ENCODE measurements at regions not wholly inside any gene's neighbourhood (a gene's known extent, or its start where the extent isn't known, plus 50 kb on each side); places are given as distances from the start of the nearest gene placed in this dataset.
"Not testable (repeated sequence)": the region's sequence is repeated elsewhere in the genome, so short reads cannot be mapped to it uniquely, and the experiment has no call there.

DNA sequence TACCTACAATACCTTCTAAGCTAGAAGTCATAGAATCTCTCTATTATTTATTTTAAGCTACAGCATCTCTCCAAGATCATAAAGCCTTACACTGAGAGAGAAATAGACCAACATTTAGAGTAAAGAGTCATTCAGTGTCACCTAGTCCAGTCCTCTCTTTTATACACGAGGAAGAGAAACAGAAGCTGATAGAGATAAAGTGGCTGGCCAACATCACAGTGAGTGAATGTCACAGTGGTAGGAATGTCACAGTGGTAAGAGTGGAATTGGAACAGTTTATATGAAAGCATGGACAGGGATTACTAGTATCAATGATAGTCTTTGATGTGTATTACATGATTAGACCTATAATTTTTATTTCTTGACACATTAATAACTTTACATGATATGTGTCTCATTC is 307.8 kb upstream of the NBPF12 start:
- DNase-seq, result not testable (repeated sequence)

DNA sequence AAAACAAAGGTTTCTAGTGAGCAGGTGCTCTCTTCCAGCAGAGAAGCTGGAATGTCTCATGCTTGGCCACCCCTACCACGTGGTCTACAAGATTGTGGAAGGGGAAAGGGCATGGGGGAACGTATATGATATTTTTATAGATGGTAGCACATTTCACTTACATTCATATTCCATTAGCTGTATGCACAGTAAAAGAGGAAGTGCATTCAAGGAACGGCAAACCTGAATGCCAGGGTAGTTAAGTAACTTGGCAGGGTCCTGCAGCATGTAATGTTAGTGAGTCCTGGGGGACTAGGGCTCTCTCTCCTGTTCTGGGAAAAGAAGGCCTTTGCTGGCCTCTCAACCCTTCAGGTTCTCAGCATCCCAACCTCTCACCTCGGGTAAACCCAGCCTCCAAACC is 319.5 kb upstream of the NBPF12 start:
- not testable (repeated sequence) for DNase-seq

DNA sequence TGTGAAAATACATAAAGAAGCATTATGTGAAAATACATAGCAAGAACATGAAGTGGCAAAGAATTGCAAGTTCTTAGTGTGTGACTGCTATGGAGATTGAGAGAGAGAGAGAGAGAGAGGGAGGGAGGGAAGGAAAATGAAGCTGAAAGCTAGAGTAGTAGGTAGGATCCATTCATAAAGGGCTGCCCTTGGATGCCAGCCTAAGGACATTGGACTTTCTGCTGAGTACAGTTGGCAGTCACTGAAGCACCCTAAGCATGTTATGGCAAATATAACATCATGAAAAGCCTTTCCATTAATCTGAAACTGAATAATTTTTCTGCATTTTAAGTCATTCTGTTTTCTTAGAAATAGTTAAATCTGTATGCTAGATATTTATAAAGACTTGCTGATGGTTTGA is 333.4 kb upstream of the NBPF12 start:
- DNase-seq, result not testable (repeated sequence)

DNA sequence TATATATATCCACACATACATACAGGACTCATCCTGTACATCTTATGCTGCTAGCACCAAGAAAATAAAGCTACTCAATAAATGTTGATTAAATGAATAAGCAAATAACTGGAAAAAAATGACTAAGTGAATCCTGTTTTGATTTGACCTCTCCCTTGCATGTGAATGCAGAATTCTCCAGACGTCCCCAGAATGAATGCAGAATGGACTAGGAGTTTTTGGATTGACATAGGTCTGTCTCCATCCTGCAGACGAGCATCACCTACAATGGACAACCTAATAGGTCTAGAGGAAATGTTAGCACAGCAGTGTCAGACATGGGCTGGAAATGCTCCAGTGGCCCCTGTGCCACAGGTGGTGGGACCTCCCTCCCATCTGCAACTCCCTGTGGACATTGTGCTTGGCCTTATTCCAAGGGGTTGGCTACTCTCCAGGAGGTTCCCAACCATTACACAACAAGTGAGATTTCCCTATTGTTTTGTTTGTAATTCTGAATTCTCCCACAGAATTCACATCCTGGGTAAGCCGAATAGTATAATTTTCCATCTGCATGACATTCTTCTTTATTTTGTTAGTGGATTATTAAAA is 337.3 kb upstream of the NBPF12 start:
- not testable (repeated sequence) for DNase-seq

DNA sequence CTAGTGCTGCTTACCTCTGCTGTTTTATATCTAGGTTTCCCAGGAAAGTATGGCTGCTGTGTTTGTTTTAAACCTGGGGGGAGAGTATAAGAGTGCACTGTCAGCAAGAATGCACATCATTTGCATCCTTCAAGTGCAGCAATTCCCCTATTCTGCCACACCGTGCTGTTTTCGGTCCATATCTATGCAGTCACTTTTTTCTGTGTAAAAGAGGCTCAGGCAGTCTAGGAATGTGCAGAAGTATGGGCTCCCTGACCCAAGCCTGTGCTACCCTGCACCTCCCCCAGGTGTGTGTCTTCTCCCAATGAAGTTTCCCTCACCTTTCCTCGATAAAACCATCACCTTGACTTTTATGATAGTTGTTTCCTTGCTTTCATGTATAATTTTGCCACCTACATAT is 338.2 kb upstream of the NBPF12 start:
- not testable (repeated sequence) for DNase-seq

DNA sequence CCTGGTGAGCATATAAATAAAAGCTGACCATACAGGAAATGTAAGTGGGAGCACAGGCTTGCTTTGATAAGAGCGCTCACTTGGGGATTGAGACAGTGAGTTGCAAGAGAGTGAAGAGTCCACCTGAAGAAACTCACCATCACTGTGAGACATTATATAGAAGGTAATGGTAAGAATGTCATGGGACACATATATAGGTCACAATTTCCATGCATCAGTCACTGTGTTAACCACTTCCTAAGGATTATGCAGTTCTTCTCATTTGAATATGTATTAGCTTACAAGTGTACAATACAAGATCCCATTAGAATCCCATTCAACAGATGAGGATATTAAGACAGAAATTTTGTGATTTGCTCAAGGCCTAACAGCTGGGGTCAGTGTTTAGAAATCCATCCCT is 352.4 kb upstream of the NOTCH2NLA start:
- DNase-seq, result not testable (repeated sequence)

DNA sequence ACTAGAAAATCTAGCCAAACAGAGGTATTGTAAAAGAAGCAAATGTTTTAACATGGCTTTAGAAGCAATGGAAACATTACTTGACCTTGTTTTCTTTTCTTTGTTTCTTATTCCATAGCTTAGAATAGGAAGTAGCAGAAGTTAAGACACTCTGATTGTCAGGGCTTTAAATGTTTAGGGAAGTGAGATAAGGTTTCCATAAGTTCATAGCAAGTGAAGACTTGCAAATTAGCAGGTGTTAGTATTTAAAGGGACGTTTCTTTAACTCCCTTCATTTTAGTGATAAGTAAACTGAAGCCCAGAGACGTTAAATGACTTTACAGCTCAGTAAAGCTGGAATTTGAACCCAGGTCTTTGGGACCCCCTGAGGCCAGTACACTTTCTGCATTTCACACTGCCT is 338.7 kb upstream of the NOTCH2NLA start:
- not testable (repeated sequence) for DNase-seq

DNA sequence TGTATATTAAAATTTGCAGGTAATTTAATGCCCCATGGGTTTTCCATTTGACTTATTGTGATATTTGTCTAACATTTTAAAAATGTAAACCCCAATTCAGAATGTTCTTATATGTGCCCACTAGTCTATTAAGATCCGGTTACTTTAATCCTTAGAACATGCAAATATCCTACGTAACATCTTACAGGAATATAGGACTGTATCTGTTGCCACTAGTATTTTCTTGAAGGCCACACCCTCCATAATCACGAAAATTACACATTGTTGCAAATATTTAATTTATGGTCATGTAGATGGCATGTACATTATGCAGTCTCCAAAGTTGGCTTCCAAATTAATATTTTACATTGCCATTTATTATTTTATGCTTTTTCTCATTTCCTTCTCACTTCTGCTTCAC is 329.2 kb upstream of the NOTCH2NLA start:
- DNase-seq, result not testable (repeated sequence)

DNA sequence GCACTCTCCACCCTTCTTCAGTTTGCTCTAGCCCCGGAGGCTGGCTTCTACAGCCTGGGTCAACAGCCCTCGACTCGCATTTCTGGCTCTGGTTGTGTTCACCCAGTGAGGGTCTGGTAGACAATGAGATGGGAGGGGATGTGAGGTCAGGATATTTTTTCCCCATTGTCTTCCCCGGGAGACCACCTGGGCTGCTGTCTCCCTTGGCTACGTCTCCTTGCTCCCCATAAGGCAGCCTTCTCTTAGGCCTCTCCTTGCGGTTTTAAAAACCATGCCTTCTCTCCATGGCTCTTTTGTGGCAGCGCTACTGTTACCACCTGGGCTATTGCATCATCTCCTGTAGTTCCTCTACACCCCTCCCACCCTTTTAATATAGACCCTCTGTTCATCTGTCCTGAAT is 327.6 kb upstream of the NOTCH2NLA start:
- not testable (repeated sequence) for DNase-seq

DNA sequence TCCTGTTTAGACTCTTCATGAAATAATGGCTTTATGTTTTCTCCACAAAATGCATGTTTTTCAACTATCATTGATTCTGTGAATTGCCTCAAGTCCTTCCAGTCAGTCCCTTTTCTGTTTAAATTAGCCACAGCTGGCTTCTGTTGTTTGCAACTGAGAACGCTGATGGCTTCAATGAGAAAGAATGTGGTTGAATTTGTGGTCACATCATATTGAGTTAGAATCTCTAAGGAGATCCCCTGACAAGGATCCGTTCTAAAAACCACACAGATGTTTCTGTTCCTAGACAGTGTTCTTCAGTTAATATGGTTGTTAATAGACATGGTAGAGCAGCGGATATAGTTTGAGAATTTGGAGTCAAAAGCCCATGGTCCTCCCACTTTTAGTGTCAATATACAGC is 323.6 kb upstream of the NOTCH2NLA start:
- not testable (repeated sequence) for DNase-seq

DNA sequence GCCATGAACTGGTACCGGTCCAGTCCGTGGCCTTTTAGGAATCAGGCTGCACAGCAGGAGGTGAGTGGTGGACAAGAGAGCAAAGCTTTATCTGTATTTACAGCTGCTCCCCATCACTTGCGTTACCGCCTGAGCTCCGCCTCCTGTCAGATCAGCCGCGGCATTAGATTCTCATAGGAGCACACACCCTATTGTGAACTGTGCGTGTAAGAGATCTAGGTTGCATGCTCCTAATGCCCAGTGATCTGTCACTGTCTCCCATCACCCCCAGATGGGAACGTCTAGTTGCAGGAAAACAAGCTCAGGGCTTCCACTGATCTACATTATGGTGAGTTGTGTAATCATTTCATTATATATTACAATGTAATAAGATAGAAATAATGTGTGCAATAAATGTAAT is 319.9 kb upstream of the NOTCH2NLA start:
- not testable (repeated sequence) for DNase-seq

DNA sequence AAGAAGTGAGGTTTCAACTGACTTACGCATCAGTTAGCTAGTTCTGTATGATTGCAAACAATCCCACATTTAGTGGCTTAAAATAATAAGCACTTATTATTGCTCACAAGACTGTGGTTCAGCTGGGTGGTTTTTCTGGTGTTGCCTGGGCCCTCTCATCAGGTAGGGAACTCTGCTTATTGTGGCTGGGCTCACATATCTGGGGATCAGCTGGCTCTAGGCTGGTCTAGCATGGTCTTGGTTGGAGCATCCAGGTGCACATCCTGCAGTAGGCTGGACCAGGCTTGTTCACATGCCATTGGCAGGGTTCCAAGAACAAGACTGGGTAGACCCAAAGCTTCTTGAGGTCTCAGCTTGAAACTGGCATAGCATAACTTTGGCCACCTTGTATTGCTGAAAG is 317.4 kb upstream of the NOTCH2NLA start:
- DNase-seq, result not testable (repeated sequence)

DNA sequence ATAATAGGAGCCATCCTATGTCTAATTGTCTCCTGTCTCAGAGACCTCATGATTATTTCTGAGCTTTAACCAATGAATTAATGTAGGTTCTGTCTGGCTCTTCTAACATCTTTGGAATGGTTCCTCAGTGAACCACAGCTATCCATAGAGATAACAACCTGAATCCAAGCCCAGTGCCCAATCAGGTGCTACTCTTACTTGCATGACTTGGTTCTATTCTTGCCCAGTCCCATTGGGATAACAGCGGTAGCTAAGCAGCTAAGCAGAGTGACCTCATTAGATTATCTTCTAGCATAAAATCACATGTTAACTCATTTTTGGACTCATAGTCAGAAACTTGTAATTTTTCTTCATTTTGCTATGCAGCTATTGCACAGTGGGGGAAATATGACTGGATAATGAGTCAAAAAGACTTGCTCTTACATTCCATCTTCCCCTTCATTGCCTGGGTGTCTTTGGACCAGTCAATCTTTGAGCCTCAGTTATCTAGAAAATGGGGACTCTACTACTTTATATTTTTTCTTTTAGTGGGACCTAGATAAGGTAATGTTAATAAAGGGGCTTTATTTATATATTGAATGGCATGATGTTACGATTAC is 309.1 kb upstream of the NOTCH2NLA start:
- not testable (repeated sequence) for DNase-seq

DNA sequence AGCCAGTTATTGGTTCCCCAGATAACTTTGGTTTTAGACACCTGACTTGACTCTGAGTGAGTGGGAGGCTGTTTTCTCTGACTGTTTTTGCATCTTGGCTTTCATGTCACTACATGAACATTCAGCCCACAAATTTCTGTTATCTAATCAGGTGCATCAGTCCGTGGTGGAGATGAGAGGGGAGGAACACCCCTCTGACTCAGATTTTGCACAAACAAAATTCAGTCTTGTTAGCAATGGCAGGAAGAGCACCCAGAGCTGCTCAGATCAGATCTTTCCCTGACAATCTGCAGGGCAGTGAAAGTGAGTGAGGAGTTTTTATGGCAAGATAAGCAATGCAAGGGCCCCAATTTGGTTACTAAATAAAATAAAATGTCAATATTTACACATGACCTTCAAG is 307.2 kb upstream of the NOTCH2NLA start:
- not testable (repeated sequence) for DNase-seq

DNA sequence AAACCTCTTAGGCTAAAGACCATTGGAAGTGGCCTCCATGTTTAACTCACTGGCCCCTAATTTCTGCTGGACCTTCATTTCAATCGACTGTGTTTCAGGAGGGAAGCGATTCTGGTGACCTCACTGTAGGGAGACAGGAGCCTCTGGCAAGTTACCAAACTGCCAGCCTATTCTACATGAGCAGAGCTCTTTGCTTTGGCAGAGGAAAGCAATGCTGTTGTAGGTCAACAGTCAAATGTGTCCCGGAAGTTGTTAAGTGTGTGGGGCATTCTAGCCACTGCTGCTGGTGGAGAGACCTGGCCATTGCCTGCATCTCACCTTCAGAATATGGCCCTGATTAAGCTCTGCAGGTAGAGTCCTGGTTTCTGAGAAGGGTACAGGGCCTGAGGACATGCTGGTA is 306.8 kb upstream of the NOTCH2NLA start:
- DNase-seq, result not testable (repeated sequence)

DNA sequence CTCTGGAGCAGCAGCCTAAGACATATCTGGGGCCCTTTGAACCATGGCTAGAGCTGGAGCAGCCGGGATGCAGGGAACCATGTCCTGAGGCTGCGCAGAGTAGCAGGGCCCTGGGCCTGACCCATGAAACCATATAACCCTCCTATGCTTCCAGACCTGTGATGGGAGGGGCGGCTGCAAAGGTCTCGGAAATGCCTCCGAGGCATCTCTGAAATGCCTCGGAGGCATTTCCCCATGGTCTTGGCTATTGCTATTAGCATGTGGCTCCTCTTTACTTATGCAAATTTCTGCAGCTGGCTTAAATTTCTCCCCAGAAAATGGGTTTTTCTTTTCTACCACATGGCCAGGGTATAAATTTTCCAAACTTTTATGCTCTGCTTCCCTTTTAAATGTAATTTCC is 302.1 kb upstream of the NOTCH2NLA start:
- DNase-seq, result not testable (repeated sequence)

DNA sequence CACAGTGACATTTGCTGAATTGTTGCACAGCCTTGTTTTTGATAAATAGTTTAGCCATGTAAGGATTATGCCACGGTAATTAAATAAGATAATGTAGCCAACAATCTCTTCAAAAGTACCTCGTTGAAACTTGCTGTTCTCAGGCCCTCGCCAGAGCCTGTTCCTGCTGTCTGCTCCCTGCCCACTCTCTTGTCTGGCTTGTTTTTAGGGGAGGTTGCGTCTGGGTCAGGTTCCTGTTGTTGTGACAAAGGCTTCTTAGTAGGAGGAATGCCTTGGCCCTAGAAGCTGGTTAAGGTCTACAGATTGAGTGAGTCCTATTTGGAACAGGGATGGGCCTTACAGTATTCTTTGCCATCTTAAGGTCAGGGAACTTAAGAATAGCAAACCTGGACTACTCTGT is 294.0 kb upstream of the NOTCH2NLA start:
- not testable (repeated sequence) for DNase-seq

DNA sequence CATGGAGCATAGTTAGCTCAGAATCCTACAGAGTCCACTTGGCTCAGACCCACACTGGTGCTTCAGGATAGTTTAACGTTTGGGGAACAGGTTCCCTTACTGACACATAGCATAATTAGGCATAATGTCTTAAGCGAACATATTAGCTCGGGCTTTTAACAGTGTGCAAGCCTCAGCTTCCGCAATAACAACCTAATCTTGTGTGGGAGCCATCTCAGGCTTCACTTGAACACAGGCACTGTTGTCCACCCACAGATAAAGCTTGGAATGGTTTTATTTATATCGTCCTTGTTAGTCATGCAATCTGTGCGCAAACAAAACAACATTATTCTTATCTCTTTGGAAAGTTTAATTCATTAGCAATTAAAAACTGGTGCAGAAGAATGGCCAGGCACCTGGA is 293.5 kb upstream of the NOTCH2NLA start:
- not testable (repeated sequence) for DNase-seq

DNA sequence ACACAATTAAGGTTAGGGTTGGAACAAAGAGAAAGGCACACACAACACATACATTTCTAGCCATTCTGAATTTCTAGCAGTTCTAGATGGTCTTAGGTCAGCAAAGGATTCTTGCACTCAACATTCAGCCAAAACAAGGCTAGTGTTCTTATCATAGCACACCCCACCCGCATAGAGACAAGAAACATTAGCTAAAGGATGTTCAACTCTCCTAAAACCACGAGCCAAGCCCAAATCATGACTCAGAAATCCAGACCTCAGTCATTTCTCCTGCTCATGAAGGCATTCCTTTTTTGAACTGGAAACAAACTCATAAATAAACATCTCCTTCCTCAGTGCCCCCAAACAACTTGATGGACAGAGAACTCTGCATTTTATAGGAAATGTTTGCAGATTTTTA is 293.0 kb upstream of the NOTCH2NLA start:
- not testable (repeated sequence) for DNase-seq

DNA sequence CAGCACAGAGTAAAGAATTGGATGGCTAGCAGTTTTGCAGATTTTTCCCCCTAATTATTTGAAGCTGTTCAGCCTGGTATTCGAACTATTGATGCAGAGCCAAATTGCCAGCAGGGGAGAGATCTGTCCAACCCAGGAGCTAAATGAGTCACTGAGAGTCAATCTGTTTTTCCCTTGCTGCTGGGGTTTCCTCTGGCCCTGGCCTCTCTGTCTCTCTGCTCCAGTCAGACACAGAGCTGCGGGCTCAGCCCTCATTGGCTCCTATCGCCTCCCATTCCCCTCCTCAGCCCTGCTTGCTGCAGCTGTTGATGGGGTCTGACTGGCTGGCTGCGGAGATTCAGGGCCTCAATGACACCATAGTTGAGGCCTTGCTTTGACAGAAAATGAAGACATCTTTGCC is 284.9 kb upstream of the NOTCH2NLA start:
- DNase-seq, result not testable (repeated sequence)

DNA sequence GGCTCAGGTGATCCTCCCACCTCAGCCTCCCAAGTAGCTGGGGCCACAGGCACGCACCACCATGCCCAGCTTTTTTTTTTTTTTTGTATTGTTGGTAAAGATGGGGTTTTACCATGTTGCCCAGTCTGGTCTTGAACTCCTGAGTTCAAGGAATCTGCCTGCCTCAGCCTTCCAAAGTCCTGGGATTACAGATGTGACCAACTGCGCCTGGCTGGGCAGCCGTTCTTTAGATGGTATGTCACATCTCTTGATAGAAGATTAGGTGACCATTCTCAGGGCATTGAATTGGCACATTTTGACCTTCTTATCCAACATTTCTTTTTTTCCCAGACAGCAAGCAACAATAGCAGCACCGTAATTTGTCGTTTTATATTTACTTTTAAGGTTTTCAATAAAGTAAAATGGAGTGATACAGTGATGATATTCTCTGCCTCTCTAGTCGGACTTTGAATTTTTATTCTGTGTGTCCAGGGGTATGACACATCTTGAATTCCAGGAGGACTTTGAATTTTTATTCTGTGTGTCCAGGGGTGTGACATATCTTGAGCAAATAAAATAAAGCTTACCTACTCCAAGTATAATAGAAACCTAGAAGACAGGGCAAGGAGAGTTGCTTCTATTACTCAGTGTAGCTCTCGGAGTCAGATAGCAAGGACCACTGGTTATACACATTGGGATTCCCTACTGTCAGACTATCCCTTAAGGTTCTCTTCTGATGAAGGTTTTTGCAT is 282.4 kb upstream of the NOTCH2NLA start:
- DNase-seq, result not testable (repeated sequence)

DNA sequence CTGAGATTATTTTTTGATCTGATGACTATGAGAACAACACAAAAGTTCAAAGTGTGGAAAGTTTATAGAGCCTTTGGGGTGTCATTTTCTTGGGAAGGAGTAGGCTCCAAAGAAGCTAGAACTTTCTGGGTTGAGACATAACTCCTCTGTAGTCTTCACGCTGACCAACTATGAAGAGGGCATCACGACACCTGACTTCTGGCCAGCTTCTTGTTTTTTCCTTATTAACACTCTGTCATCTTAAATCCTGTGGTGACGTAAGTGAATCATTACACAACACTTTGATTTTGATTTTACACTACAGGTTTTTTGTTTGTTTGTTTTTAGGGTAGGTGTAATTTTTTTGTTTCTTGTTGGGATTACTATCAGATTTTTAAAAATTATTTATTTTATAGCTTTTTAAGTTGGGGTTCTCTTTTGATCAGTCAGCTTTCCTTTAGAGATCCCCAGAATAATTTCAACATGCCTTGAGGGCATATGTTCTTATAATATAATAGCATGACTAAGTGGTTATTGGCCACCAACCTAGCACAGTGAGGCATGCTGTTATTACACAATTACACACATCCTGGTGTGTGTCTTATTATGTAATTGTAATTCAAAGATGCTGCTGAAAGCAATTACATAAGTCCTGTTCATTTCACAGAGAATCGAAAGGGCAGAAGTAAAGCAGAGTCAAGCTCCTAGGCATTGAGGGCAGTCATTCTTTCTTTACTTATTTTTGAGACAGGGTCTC is 281.6 kb upstream of the NOTCH2NLA start:
- not testable (repeated sequence) for DNase-seq

DNA sequence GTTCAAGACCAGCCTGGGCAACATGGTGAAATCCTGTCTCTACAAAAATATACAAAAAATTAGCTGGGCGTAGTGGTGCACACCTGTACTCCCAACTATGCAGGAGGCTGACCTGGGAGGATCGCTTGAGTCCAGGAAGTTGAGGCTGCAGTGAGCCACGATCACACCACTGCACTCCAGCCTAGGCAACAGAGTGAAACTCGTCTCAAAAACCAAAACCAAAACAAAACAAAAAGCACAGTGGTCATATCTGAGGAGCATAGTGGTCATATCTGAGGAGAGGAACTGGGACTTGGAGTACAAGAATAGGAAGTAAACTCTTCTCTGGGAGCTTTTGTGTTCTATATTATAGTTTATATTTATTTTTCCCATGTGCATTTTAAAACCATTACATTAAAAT is 275.3 kb upstream of the NOTCH2NLA start:
- DNase-seq, result not testable (repeated sequence)

All from NCI-H69 (cell line).